ENCODE measurements at regions not wholly inside any gene's neighbourhood (a gene's known extent, or its start where the extent isn't known, plus 50 kb on each side); places are given as distances from the start of the nearest gene placed in this dataset.

DNA sequence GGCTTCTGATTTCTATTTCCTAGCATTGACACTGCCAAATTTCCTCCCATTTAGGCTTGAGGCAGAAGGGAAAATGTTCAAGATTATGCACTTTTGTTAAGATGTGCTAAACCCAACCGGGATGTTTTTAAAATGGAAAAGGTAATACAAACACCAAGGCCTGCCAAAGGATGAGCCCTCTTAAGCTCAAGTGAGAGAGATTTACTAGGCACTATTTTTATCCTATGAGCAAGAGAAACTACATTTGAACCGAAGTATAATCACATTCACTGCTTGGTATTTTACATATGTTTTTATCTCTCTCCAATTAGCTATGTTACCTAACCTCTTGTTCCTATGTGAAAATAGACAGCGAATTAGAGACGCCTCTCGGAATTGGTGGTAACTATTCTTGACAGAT, 295.8 kb downstream of the GABRB3 start:
- DNase-seq (ENCODE audit: low spot score) = no peak
- no peak overlapping the region for H3K27ac ChIP-seq
- ChIA-PET CTCF (no interaction called here), POLR2A (ENCODE audit: low non-redundant PET) (no interaction called here)
- TF ChIP-seq, protein P1, sequence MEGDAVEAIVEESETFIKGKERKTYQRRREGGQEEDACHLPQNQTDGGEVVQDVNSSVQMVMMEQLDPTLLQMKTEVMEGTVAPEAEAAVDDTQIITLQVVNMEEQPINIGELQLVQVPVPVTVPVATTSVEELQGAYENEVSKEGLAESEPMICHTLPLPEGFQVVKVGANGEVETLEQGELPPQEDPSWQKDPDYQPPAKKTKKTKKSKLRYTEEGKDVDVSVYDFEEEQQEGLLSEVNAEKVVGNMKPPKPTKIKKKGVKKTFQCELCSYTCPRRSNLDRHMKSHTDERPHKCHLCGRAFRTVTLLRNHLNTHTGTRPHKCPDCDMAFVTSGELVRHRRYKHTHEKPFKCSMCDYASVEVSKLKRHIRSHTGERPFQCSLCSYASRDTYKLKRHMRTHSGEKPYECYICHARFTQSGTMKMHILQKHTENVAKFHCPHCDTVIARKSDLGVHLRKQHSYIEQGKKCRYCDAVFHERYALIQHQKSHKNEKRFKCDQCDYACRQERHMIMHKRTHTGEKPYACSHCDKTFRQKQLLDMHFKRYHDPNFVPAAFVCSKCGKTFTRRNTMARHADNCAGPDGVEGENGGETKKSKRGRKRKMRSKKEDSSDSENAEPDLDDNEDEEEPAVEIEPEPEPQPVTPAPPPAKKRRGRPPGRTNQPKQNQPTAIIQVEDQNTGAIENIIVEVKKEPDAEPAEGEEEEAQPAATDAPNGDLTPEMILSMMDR (conservative IDR thresholded peaks at IDR 0.05; ENCODE audit: low read depth) = no peak

DNA sequence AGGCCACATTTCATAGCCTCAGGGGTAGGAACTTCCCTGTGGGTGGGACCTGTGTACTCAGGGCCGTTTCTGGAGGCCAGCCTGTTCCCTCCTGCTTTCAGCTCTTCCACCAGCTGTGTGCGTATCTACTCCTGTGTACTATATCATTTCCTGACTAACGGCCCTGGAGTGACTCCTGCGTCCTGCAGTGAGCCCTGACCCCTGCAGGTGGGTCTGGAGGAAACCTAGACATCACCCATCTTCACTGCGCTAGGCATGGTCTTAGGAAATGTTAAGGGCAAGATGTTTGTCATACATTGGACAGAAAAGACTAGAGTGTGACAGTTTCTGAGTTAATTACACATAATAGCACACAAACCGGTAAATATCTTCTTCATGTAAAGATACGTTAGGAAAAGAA, 297.3 kb downstream of the GABRB3 start:
- DNase-seq (ENCODE audit: low spot score) = no peak
- H3K27ac ChIP-seq = no peak overlapping the region
- TF ChIP-seq, protein P1 (conservative IDR thresholded peaks at IDR 0.05; ENCODE audit: low read depth) = no peak
- CTCF ChIA-PET = interaction anchor here (0.6 kb wide), 1 partner anchor 345 kb away, joined by 3 read pairs; no protein-coding TSS in a partner anchor
- POLR2A ChIA-PET (ENCODE audit: low non-redundant PET) = no interaction called here

DNA sequence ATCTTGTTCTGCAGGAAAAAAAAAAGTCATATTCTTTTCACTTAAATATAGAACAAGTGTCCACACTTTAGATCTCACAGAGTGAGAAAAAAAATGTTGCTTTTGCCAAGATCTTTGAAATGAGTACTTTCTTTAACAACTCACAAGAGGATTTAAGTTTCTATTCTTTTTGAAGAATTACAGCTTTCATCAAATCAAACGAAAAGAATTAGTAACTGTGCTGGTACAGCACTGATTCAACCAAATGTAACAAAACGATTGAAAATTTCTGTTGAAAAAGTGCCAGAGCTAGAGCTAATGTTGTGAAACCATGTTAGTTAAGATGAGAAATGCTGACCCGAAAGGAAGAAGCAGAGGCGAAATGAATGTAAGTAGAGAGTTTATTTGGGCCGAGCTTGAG, 300.2 kb downstream of the GABRB3 start:
- H3K27ac ChIP-seq = no peak overlapping the region

DNA sequence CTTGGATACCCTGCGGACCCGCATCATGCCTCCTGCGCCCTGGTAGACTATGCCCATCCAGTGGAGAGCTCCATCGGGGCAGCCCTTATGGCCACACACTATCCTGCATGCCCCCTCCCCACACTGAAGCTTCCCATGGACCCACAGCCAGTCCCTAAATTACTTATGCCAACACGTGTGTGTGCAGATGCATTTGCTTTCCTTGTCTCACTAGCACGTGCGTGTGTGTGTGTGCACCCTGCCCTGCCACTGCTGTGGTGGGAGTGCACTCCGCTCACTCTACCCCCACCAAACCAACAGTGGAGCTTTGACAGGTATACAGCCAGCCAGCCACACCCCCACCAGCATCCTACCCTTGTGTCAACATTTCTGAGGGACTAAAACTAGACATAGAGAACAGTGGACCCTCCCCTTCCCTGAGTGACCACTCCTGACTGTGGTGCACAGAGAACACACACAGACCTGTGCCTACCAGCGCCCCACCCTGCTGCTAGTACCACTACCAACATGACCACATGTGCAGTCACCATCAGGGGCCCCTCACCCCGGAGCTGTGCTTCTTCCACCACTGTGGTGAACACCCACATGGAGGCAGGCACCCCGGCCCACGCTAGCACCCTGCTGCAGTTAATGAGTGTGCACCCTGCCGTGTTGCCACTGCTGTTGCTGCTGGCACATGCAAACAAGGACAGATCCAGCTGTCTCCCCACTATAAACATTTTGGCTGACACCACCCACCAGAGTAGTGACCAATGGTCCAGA, 310.8 kb downstream of the GABRB3 start:
- DNase-seq (ENCODE audit: low spot score) = no peak
- TF ChIP-seq, protein P1 (conservative IDR thresholded peaks at IDR 0.05; ENCODE audit: low read depth) = no peak
- ChIA-PET CTCF (no interaction called here), POLR2A (ENCODE audit: low non-redundant PET) (no interaction called here)
- H3K27ac ChIP-seq = no peak overlapping the region

More for the DNA sequence above, 300.2 kb downstream of the GABRB3 start:
- TF ChIP-seq, protein P1 (conservative IDR thresholded peaks at IDR 0.05; ENCODE audit: low read depth) = no peak
- ChIA-PET CTCF (interaction anchor here (0.6 kb wide), 1 partner anchor 1560 kb away, joined by 3 read pairs; no protein-coding TSS in a partner anchor), POLR2A (ENCODE audit: low non-redundant PET) (no interaction called here)
- DNase-seq (ENCODE audit: low spot score) = no peak

DNA sequence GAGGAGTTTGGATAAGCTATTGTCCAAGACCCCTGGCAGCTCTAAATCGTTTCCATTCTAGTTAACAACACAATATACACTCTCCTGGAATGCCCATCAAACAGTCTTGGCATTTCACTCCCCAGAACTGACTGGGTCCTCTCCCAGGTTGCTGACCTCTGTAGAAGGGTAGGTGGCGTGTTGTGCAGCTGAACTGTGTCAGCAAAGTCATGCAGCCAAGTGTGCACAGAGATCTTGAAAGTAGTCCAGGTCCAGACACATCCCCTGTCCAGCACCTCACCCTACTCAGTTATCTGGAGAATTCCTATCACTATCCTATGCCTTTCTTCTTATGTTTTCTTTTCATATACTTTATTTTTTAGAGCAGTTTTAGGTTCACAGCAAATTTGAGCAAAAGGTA, 312.7 kb downstream of the GABRB3 start:
- ChIA-PET CTCF (no interaction called here), POLR2A (ENCODE audit: low non-redundant PET) (no interaction called here)
- DNase-seq (ENCODE audit: low spot score) = no peak
- TF ChIP-seq, protein P1 (conservative IDR thresholded peaks at IDR 0.05; ENCODE audit: low read depth) = no peak
- no peak overlapping the region for H3K27ac ChIP-seq

DNA sequence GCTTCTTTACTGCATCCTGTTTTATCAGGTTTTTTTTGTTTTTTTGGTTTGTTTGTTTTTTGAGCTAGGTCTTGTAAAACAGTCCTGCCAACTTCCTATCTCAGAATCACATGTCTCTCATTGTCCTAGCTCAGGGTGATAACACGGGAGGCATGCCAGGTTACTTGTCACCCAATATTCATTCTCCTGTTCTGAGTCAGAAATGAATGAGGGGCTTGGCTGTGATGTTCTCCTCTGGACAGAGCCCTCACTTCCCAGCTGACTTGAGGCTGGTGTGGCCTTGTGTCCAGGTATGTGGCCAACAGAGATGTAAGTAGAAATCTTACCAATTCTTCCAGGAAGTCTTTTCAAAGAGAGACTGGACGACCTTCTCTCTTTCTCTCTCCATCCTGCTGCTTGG, 317.0 kb downstream of the GABRB3 start:
- CTCF ChIA-PET = no interaction called here
- POLR2A ChIA-PET (ENCODE audit: low non-redundant PET) = no interaction called here
- H3K27ac ChIP-seq = no peak overlapping the region
- no peak for DNase-seq (ENCODE audit: low spot score)
- TF ChIP-seq, protein P1 (conservative IDR thresholded peaks at IDR 0.05; ENCODE audit: low read depth) = no peak
